Right lobe of liver (tissue), 4 donors: ENCODE measurements at regions not wholly inside any gene's neighbourhood (a gene's known extent, or its start where the extent isn't known, plus 50 kb on each side); places are given as distances from the start of the nearest gene placed in this dataset.

Source experiments
- POLR2A ChIP-seq: fragments of 450-650 bp; IDR thresholded peaks from one replicate; pipeline ENCODE4 v1.6.1; 2017; ENCODE audit warnings: antibody characterized with exemption, mild to moderate bottlenecking
- TF ChIP-seq, protein P1 (sequence below), 4 donors: fragments of 200-600 bp in 3 of 4; fragments of 450-650 bp in 1 of 4; IDR thresholded peaks; one replicate each; pipeline versions ENCODE4 v1.5.1 to v1.8.0; 2016 to 2022; ENCODE audit warnings: antibody characterized with exemption in 4 of 4, mild to moderate bottlenecking in 2 of 4
- donor health status: DM: no; HTN: no; CAD: no.
- donor health status: DM: no; HTN: no; CAD: no.
- donor health status: DM: no; HTN: yes; CAD: no.

DNA sequence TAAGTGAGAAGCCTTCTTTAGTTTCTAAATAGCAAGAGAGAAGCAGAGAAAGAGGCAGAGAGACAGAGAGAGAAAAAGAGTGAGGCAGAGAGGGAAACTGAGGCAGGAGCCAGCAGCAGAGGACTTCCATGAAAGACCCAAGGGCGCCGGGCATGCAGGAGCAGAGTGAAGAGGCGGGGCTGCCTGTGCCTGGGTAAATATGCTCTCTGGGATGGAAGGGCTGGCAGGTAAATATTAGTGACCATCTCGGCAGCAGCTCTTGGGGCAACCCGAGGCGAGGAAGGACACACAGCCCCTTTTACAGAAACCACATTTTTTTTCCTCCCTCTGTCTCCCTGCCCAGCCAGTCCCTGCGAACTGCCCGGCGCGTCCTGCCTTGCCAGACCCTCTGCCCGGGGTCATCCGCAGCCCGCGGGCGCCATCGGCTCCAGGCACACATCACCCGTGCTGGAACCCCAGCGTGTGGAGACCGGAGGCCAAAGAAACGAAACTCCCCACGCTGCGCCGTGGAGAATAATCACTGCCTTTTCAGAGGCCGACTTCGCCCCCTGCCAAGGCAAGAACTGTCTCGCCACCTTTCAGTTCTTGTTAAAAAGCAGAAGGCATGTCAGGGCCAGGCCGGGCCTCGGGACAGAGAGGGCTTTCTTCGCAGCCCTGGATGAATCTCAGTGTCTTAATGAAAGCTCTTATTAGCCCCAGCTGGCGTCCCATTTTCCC, 61.3 kb downstream of the BOD1 start:
- no peak for TF ChIP-seq POLR2A
- TF ChIP-seq, protein P1, sequence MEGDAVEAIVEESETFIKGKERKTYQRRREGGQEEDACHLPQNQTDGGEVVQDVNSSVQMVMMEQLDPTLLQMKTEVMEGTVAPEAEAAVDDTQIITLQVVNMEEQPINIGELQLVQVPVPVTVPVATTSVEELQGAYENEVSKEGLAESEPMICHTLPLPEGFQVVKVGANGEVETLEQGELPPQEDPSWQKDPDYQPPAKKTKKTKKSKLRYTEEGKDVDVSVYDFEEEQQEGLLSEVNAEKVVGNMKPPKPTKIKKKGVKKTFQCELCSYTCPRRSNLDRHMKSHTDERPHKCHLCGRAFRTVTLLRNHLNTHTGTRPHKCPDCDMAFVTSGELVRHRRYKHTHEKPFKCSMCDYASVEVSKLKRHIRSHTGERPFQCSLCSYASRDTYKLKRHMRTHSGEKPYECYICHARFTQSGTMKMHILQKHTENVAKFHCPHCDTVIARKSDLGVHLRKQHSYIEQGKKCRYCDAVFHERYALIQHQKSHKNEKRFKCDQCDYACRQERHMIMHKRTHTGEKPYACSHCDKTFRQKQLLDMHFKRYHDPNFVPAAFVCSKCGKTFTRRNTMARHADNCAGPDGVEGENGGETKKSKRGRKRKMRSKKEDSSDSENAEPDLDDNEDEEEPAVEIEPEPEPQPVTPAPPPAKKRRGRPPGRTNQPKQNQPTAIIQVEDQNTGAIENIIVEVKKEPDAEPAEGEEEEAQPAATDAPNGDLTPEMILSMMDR (IDR thresholded peaks at IDR 0.05): no peak
